Activated naive CD4-positive, alpha-beta T cell treated with anti-CD3 and anti-CD28 coated beads, Interleukin-2, amount 10 ng/mL, durations not matched to agents 7 days and 5 days (primary cell): ENCODE measurements at regions not wholly inside any gene's neighbourhood (a gene's known extent, or its start where the extent isn't known, plus 50 kb on each side); places are given as distances from the start of the nearest gene placed in this dataset.
"Not testable (repeated sequence)": the region's sequence is repeated elsewhere in the genome, so short reads cannot be mapped to it uniquely, and the experiment has no call there.

Experiments used
- CTCF ChIA-PET: fragments of 350-600 bp; sonication (Branson Sonifier 250); formaldehyde crosslinking; loops from one replicate; lab custom pipeline; 2021; ENCODE audit warnings: antibody characterized with exemption; lab: Charles Lee
- DNase-seq: peaks from one replicate; pipeline ENCODE4 v3.0.0-alpha.2; 2020
- H3K27ac Mint-ChIP-seq: one replicate; pipeline ENCODE4 v1.8.0; 2021; ENCODE audit warnings: mild to moderate bottlenecking, moderate library complexity, mixed read lengths
- H3K27me3 Mint-ChIP-seq: one replicate; pipeline ENCODE4 v1.8.0; 2021; ENCODE audit warnings: mild to moderate bottlenecking, mixed read lengths
- H3K36me3 Mint-ChIP-seq: one replicate; pipeline ENCODE4 v1.8.0; 2021; ENCODE audit warnings: mixed read lengths
- H3K4me1 Mint-ChIP-seq: one replicate; pipeline ENCODE4 v1.8.0; 2021; ENCODE audit warnings: mixed read lengths
- H3K4me3 Mint-ChIP-seq: one replicate; pipeline ENCODE4 v1.8.0; 2021; ENCODE audit warnings: mild to moderate bottlenecking, moderate library complexity, mixed read lengths
- H3K9me3 Mint-ChIP-seq: one replicate; pipeline ENCODE4 v1.8.0; 2021; ENCODE audit warnings: mixed read lengths

DNA sequence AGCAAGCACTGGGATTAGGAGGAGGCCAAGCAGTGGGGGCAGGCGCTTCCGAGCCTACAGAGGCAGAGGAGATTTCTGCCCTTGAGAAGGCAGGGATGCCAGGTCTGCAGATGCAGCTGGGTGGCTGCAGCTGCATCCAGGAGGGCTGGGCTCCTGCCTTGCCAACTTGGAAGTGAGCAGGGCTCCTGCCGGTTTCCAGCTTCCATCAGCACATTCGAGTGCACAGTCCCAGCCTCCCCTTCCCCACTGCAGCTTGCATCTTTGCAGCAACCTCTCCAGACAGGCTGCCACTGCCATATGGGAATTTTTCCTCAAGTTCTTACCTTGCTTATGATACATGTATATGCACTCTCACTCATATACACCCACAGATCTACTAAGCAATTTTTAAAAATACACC, 1234.3 kb upstream of the B3GALT2 start:
- no peaks in the 10 kb centered on the region for H3K36me3 Mint-ChIP-seq

DNA sequence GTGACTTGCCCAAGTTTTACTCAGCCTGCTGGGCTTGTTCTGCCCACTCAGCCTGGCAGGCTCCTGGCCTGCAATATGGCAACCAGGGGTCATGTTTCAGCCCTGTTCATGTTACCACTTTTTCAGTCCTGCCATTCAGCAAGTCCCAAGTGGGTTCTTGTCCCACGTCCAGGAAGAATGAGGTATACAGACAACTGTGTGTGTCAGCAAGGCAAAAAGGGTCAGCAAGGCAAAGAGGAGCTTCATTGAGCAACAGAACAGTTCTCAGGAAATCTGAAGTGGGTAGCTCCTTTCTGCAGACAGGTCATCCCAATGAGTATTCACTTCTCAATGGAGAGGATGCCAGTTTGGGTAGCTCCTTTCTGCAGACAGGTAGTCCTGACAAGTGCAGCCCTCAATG, 1233.3 kb upstream of the B3GALT2 start:
- Mint-ChIP-seq H3K9me3 (no peaks in the 10 kb centered on the region), H3K4me3 (no peak overlapping the region), H3K4me1 (no peaks in the 10 kb centered on the region), H3K27ac (no peak overlapping the region), H3K36me3 (no peaks in the 10 kb centered on the region), H3K27me3 (no peaks in the 10 kb centered on the region)
- no peak for DNase-seq
- CTCF ChIA-PET, result no interaction called here

More for the DNA sequence above, 1234.3 kb upstream of the B3GALT2 start:
- CTCF ChIA-PET, result no interaction called here
- no peak for DNase-seq
- no peaks in the 10 kb centered on the region for H3K27me3 Mint-ChIP-seq
- no peak overlapping the region for H3K4me3 Mint-ChIP-seq
- H3K4me1 Mint-ChIP-seq, result no peaks in the 10 kb centered on the region
- no peak overlapping the region for H3K27ac Mint-ChIP-seq
- H3K9me3 Mint-ChIP-seq, result no peaks in the 10 kb centered on the region

DNA sequence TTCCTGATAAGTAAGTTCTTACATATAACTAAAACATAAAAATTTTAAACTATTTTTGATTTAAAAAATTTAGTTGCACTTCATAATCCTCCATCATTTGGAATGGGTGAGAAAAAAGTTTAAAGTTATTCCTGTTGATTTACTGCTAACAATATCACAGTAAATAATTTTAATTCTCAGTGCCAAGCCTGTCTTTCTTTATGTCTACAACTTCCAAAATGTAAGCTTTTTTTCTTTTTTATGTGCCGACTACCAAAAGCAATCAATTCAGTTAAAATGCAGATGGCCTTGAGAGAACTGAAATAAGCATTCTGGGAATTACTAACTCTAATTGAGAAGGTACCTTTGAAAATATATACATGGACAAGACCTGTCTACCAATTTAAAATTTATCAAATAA, 1224.3 kb upstream of the B3GALT2 start:
- Mint-ChIP-seq H3K36me3 (no peaks in the 10 kb centered on the region), H3K9me3 (no peaks in the 10 kb centered on the region), H3K27me3 (no peaks in the 10 kb centered on the region), H3K27ac (no peak overlapping the region), H3K4me3 (no peak overlapping the region), H3K4me1 (no peaks in the 10 kb centered on the region)
- no peak for DNase-seq
- CTCF ChIA-PET, result no interaction called here

- CTCF ChIA-PET, H3K4me1 Mint-ChIP-seq, H3K4me3 Mint-ChIP-seq, H3K27me3 Mint-ChIP-seq, DNase-seq, H3K36me3 Mint-ChIP-seq, H3K27ac Mint-ChIP-seq, H3K9me3 Mint-ChIP-seq: not testable (repeated sequence)
Observed at GRCh38 chr1:194407238-194407637, 1220.8 kb upstream of the B3GALT2 start.

GRCh38 chr1:194394676-194395075, 1208.3 kb upstream of the B3GALT2 start:
- no peaks in the 10 kb centered on the region for H3K36me3 Mint-ChIP-seq
- CTCF ChIA-PET, result no interaction called here
- H3K4me3 Mint-ChIP-seq, result no peak overlapping the region

DNA sequence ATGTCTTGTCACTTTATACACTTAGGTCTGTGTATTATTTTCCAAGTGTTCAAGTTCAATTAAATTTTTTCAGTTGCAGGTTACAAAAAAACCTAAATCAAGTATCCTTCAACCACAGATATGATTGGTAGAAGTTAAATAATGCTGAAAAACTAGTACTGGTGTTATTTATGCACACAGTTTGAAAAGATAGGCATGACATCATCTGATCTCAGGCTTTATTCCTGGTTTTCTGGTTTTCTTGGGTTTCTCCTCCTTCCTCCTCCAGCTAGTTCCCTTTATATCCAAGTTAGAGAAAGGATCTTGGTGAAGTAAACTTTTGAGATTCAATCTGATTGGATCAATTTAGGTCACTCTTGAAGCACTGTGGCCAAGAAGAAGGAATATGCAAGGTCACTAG, 1201.1 kb upstream of the B3GALT2 start:
- Mint-ChIP-seq H3K4me3 (no peak overlapping the region), H3K27ac (no peak overlapping the region), H3K9me3 (no peaks in the 10 kb centered on the region), H3K4me1 (no peaks in the 10 kb centered on the region), H3K36me3 (no peaks in the 10 kb centered on the region), H3K27me3 (no peaks in the 10 kb centered on the region)
- CTCF ChIA-PET, result no interaction called here
- no peak for DNase-seq

More at GRCh38 chr1:194394676-194395075, 1208.3 kb upstream of the B3GALT2 start:
- H3K27ac Mint-ChIP-seq, result no peak overlapping the region
- H3K4me1 Mint-ChIP-seq, result no peaks in the 10 kb centered on the region
- no peaks in the 10 kb centered on the region for H3K27me3 Mint-ChIP-seq
- no peaks in the 10 kb centered on the region for H3K9me3 Mint-ChIP-seq
- DNase-seq, result no peak

DNA sequence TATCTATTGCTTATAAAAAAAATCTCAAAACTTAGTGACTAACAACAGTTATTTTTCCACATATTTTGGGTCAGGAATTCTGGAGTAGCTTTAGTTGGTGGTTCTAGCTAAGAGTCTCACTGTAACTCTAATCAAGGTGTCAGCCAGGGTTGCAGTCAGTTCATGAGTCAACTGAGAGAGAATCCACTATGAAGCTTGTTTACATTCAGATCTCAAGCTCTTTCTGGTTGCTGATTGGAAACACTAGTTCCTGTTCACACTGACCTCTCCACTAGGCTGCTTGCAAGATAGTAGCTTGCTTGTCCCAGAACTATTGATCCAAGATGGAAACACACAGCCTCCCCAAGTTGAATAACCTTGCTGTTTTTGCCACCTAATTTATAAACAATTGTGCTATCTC, 1192.1 kb upstream of the B3GALT2 start:
- no peak overlapping the region for H3K4me3 Mint-ChIP-seq
- H3K27ac Mint-ChIP-seq, result no peak overlapping the region
- no peaks in the 10 kb centered on the region for H3K4me1 Mint-ChIP-seq
- DNase-seq, result no peak
- H3K27me3 Mint-ChIP-seq, result no peaks in the 10 kb centered on the region
- CTCF ChIA-PET, result no interaction called here
- no peaks in the 10 kb centered on the region for H3K9me3 Mint-ChIP-seq
- no peaks in the 10 kb centered on the region for H3K36me3 Mint-ChIP-seq

DNA sequence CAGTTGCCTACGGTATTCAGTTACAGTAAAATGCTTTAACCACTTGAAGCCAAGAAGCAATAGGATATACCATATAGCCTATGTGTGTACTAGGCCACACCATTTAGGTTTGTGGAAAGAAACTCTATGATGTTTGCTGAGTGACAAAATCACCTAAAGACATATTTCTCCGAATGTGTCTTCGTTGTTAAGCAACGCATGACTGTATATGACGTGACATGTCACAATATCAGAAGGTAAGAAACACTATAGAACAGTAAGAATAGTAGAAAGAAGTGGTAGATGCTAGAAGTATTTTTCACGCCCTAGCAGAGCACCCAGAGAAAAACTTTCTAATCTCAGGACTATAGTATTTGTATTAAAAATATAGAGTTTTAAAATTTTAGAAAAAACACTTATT, 1188.2 kb upstream of the B3GALT2 start:
- DNase-seq, result no peak
- Mint-ChIP-seq H3K27ac (no peak overlapping the region), H3K27me3 (no peaks in the 10 kb centered on the region), H3K9me3 (no peaks in the 10 kb centered on the region), H3K36me3 (no peaks in the 10 kb centered on the region), H3K4me1 (no peaks in the 10 kb centered on the region), H3K4me3 (no peak overlapping the region)
- CTCF ChIA-PET, result no interaction called here

GRCh38 chr1:194372266-194372665, 1185.9 kb upstream of the B3GALT2 start:
- CTCF ChIA-PET, result no interaction called here
- H3K4me3 Mint-ChIP-seq, result no peak overlapping the region
- no peak overlapping the region for H3K27ac Mint-ChIP-seq
- no peaks in the 10 kb centered on the region for H3K4me1 Mint-ChIP-seq
- DNase-seq, result no peak
- no peaks in the 10 kb centered on the region for H3K36me3 Mint-ChIP-seq
- no peaks in the 10 kb centered on the region for H3K9me3 Mint-ChIP-seq
- H3K27me3 Mint-ChIP-seq, result no peaks in the 10 kb centered on the region

DNA sequence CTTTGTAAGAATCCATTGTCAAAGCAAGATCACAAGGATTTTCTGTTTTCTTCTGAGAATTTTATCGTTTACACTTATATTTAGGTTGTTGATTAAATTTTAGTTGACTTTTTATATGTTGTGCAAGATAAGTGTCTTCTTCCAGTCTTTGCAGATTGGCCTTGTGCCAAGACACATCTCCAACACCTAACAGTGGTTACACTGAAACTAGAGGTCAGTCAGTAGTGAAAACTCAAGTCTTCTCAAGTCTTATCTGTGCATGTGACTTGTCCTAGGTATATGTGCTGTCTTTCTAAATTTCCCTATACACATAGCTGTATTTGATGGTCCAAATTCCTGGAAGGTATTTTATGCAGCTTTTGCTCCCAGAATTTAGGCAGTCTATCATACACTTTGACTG, 1183.2 kb upstream of the B3GALT2 start:
- no peaks in the 10 kb centered on the region for H3K27me3 Mint-ChIP-seq
- no peaks in the 10 kb centered on the region for H3K9me3 Mint-ChIP-seq
- no peak overlapping the region for H3K27ac Mint-ChIP-seq
- no peak for DNase-seq
- CTCF ChIA-PET, result no interaction called here
- H3K36me3 Mint-ChIP-seq, result no peaks in the 10 kb centered on the region
- no peaks in the 10 kb centered on the region for H3K4me1 Mint-ChIP-seq
- H3K4me3 Mint-ChIP-seq, result no peak overlapping the region

DNA sequence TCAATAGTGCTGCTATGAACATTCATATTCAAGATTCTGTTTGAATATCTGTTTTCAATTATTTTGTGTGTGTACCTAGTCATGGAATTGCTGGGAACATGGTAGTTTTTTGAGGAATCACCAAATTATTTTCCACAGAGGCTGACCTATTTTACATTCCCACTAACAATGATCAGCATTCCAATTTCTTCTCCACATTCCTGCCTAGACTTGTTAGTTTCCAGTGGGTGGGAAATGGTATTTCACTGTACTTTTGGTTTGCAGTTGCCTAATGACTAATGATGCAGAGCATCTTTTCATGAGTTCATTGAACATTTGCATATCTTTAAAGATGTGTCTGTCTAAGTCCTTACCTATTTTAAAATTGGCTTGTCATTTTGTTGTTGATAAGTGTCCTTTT, 1182.6 kb upstream of the B3GALT2 start:
- Mint-ChIP-seq H3K4me1 (no peaks in the 10 kb centered on the region), H3K36me3 (no peaks in the 10 kb centered on the region), H3K9me3 (no peaks in the 10 kb centered on the region), H3K27ac (no peak overlapping the region), H3K27me3 (no peaks in the 10 kb centered on the region), H3K4me3 (no peak overlapping the region)
- no peak for DNase-seq
- CTCF ChIA-PET, result no interaction called here

DNA sequence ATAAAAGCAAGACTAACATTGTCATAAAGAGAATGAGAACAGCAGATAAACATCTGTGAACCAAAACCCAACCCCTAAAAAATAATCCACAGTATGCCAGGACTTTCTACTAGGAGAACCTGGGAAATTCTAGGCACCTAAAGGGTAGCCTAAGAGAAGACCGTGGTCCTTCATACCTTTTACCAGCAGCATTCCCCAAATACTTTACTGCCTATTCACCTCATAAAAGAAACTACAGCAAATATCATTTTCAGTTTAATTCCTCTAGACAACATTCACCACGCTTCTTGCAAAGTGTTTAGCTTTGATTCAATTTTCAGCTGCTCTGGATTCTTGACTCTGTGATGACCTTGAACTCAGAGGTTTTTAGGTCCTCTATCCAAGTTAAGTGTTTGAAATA, 1180.7 kb upstream of the B3GALT2 start:
- CTCF ChIA-PET, result no interaction called here

DNA sequence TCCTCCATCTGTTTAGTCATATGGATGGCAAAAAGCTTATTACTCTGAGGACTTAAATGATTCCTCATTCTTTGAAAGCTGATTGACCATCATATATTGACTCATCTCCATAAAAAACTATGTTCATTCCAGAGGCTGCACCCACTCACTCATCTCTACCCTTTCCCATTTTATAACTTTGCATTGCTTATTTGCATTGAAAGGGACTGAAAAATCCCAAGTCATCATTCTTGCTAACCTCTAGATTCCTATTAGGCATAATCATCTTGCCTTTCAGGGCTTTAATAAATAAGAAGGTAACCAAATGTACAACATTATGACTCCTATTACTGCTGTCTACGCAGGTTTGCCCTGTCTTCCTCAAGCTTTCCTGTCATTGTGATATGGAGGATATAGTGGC, 1180.3 kb upstream of the B3GALT2 start:
- CTCF ChIA-PET, result no interaction called here
- DNase-seq, result no peak
- Mint-ChIP-seq H3K9me3 (no peaks in the 10 kb centered on the region), H3K36me3 (no peaks in the 10 kb centered on the region), H3K27me3 (no peaks in the 10 kb centered on the region), H3K27ac (no peak overlapping the region), H3K4me3 (no peak overlapping the region), H3K4me1 (no peaks in the 10 kb centered on the region)

More for the DNA sequence above, 1180.7 kb upstream of the B3GALT2 start:
- Mint-ChIP-seq H3K36me3 (no peaks in the 10 kb centered on the region), H3K9me3 (no peaks in the 10 kb centered on the region), H3K4me3 (no peak overlapping the region), H3K4me1 (no peaks in the 10 kb centered on the region), H3K27me3 (no peaks in the 10 kb centered on the region), H3K27ac (no peak overlapping the region)
- DNase-seq, result no peak

DNA sequence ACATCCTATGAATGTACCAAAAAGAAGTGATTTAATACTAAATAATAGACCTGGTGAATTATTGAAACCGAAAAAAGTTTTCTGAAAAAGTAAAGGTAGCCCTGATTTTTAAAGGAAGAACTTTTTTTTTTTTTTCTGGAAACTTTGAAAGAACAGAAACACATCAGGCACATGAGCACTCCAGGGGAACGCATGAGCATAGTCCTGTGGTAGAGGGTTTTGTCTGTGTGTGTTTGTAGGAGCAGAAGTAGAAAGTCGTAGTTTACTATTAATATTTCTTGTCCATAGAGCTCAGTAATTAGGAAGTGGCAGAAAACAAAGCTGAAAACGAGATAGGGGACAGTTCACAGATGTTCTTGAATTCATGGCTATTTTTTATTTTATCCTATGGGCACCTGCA, 1175.9 kb upstream of the B3GALT2 start:
- Mint-ChIP-seq H3K27ac (no peak overlapping the region), H3K4me1 (no peaks in the 10 kb centered on the region), H3K27me3 (no peaks in the 10 kb centered on the region), H3K36me3 (no peaks in the 10 kb centered on the region), H3K4me3 (no peak overlapping the region), H3K9me3 (no peaks in the 10 kb centered on the region)
- DNase-seq, result no peak
- CTCF ChIA-PET, result no interaction called here

DNA sequence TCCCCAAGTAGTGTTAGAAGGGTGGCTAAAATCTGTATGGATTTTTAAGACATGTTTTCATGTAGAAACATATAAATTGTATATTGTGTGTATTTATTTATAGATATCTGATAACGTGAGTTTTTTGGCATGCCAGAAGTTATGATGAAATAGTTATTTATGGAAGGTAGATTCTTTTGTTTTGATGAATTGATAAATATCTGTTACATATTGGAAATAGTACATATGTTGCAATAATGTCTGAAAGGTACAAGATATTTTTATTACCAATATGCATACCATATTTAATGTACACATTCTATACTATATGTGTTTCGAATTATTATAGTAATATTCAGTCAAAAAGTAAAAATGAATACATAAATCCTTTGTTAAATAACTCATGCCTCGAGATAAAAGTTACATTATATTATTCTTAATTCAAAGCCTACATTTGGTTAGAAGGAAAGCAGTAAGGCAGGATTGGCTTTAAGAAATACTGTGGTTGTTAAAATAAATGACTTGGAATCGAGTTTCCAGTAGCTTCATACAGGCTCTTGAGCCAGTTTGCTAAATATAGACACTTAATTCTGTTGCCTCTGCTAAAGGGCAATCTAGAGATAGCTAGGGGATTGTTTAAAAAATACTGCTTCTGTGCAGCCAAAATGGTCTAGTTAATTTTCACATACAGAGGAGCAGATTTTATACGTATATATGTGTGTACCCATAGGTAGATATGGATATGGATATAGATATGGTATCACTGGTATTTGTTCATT, 1175.1 kb upstream of the B3GALT2 start:
- Mint-ChIP-seq H3K27ac (no peak overlapping the region), H3K9me3 (no peaks in the 10 kb centered on the region), H3K27me3 (no peaks in the 10 kb centered on the region), H3K4me1 (no peaks in the 10 kb centered on the region), H3K4me3 (no peak overlapping the region), H3K36me3 (no peaks in the 10 kb centered on the region)
- CTCF ChIA-PET, result no interaction called here
- no peak for DNase-seq

- Mint-ChIP-seq H3K27ac (no peak overlapping the region), H3K4me1 (no peaks in the 10 kb centered on the region), H3K4me3 (no peak overlapping the region), H3K9me3 (no peaks in the 10 kb centered on the region), H3K36me3 (no peaks in the 10 kb centered on the region), H3K27me3 (no peaks in the 10 kb centered on the region)
- no peak for DNase-seq
- CTCF ChIA-PET, result no interaction called here
Observed at GRCh38 chr1:194358208-194358581, 1171.8 kb upstream of the B3GALT2 start.
